NCI-H2029 (cell line): ENCODE measurements at regions not wholly inside any gene's neighbourhood (a gene's known extent, or its start where the extent isn't known, plus 50 kb on each side); places are given as distances from the start of the nearest gene placed in this dataset.
A peak's percentile ranks its signal among the peaks of the same experiment; 100 is the strongest.

Experiments
- DNase-seq: peaks from one replicate; lab custom pipeline; 2025; lab: John Stamatoyannopoulos, UW

- no peak for DNase-seq
Observed at GRCh38 chr2:57828221-57828620, 218.4 kb upstream of the VRK2 start.

GRCh38 chr2:57834666-57835065 is 211.9 kb upstream of the VRK2 start:
- DNase-seq: no peak

GRCh38 chr2:57842531-57842930 is 204.1 kb upstream of the VRK2 start:
- DNase-seq: no peak

GRCh38 chr2:57843158-57843557 is 203.4 kb upstream of the VRK2 start:
- no peak for DNase-seq

- no peak for DNase-seq
Observed at GRCh38 chr2:57848723-57849122, 197.9 kb upstream of the VRK2 start.

GRCh38 chr2:57849843-57850242 is 196.8 kb upstream of the VRK2 start:
- no peak for DNase-seq

- DNase-seq: no peak
Observed at GRCh38 chr2:57850415-57851130, 196.0 kb upstream of the VRK2 start.

GRCh38 chr2:57855212-57855611 is 191.4 kb upstream of the VRK2 start:
- DNase-seq: no peak

GRCh38 chr2:57859755-57860154 is 186.9 kb upstream of the VRK2 start:
- DNase-seq: no peak

GRCh38 chr2:57862153-57862552 is 184.5 kb upstream of the VRK2 start:
- no peak for DNase-seq

GRCh38 chr2:57862727-57863126 is 183.9 kb upstream of the VRK2 start:
- DNase-seq: no peak

- no peak for DNase-seq
Observed at GRCh38 chr2:57864926-57865325, 181.7 kb upstream of the VRK2 start.

- DNase-seq: no peak
Observed at GRCh38 chr2:57867730-57868129, 178.9 kb upstream of the VRK2 start.

- no peak for DNase-seq
Observed at GRCh38 chr2:57868619-57869139, 177.9 kb upstream of the VRK2 start.

- no peak for DNase-seq
Observed at GRCh38 chr2:57869758-57870344, 176.8 kb upstream of the VRK2 start.

GRCh38 chr2:57876313-57876712 is 170.3 kb upstream of the VRK2 start:
- no peak for DNase-seq

GRCh38 chr2:57877811-57878170 is 168.8 kb upstream of the VRK2 start:
- DNase-seq: peak; percentile 73

GRCh38 chr2:57878171-57878865 is 168.3 kb upstream of the VRK2 start:
- no peak for DNase-seq

- DNase-seq: no peak
Observed at GRCh38 chr2:57878866-57879210, 167.8 kb upstream of the VRK2 start.

GRCh38 chr2:57880446-57880845 is 166.2 kb upstream of the VRK2 start:
- no peak for DNase-seq

- DNase-seq: peak; percentile 60
Observed at GRCh38 chr2:57880967-57881366, 165.6 kb upstream of the VRK2 start.

GRCh38 chr2:57881998-57882888 is 164.4 kb upstream of the VRK2 start:
- DNase-seq: no peak
